Dedifferentiated amniotic fluid mesenchymal stem cell (primary cell): ENCODE measurements at regions not wholly inside any gene's neighbourhood (a gene's known extent, or its start where the extent isn't known, plus 50 kb on each side); places are given as distances from the start of the nearest gene placed in this dataset.

ENCODE experiments used
- DNase-seq: peaks from one replicate; pipeline ENCODE4 v3.0.0-alpha.2; 2016; ENCODE audit errors: extremely low spot score

- no peak for DNase-seq
These were observed 412.8 kb downstream of the ZNF536 start for GRCh38 chr19:30784850-30785457.

- DNase-seq = no peak
These were observed 411.8 kb downstream of the ZNF536 start for GRCh38 chr19:30783936-30784335.

DNA sequence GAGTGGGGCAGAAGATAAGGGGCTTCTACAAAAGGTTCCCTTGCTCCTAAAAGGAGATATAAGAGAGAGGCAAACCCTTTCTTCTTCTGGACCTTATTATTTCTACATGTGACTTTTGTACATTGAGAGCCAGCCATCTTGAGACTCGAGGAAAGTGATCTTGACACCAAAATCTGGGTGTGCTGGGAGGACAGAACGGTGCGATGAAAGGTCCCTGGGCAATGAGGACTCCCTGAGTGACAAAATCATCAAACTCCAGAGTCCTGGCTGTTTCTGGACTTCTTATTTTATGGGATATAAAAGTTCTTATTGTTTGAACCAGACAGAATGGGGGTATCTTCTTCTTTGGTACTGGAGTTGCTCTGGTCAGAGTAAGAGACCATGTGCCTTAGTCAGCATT lies 411.0 kb downstream of the ZNF536 start:
- no peak for DNase-seq

DNA sequence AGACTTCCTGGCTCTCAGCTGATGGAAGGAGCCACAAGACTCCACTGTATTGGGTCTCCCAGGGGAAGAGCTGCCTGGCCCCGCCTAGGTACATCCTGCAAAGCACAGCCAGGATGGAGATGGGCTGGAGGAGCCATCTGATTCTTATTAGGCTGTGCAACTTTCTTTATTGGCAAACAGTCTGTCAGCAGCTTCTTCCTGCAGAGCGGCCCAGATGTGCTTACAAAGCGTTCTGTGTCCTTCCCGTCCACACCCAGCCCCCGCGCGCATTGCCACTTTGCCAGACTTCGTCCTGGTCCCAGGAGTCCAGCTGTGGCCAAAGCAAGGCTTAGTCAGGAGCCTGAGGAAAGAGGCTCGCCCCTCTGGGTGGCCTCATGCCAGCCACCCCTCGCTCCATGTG lies 409.3 kb downstream of the ZNF536 start:
- no peak for DNase-seq

GRCh38 chr19:30781047-30781446 lies 408.9 kb downstream of the ZNF536 start:
- DNase-seq = no peak

GRCh38 chr19:30780456-30780855 lies 408.3 kb downstream of the ZNF536 start:
- no peak for DNase-seq

DNA sequence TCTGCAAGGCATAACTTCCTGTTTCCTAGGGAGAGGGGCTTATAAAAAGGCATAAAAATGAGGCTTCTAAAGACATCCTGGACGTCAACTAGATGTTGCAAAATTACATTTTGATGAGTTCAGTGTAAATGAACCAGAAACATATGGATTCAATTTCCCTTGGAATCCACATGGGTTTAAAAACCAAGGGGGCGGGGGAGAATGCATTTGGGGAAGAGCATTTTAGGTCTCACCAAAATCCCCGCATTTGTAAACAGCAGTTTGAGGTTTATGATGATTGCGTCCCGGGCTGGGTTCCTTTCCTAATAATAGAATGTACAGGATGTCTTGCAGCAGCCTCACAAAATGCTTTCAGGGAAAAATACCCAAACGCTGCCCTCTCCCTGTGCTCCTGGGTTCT lies 407.8 kb downstream of the ZNF536 start:
- no peak for DNase-seq

DNA sequence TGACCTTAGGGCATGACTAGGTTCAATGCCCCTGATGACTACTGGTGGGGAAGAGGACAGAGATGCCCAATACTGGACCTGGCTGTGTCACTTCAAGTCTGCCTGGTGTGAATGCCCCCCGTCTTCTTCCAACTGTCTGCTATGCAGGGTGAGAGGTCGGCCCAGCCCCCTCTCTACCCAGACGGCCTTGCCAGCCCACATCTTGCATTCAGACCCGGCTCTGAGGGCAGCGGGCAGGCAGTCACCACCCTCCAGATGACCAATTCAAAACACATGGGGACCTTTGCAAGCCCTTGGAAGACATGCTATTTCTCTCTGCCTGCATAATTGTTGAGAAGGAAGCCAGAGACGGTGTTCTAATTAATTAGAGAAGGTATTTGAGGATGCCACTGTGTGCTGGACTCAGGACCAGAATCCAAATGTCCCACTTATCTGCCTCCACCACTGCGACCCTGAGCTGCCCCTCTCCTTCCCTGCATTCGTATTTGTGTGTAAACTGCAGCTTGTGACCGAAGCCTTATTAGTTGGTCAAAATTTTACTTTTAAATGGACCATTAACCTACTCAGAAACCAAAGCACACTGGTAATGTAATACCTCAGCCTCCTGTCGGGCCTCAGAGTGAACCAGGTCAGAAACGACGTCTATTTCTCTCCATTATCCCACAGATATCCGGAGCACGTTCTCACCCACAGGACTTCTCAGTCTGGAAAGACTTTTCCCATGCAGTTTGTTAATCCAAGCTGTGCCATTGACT lies 407.0 kb downstream of the ZNF536 start:
- DNase-seq = no peak

GRCh38 chr19:30778061-30778460 lies 405.9 kb downstream of the ZNF536 start:
- DNase-seq = no peak

GRCh38 chr19:30775956-30776355 lies 403.8 kb downstream of the ZNF536 start:
- no peak for DNase-seq

GRCh38 chr19:30774252-30774766 lies 402.1 kb downstream of the ZNF536 start:
- no peak for DNase-seq

GRCh38 chr19:30762651-30763050 lies 390.5 kb downstream of the ZNF536 start:
- no peak for DNase-seq

DNA sequence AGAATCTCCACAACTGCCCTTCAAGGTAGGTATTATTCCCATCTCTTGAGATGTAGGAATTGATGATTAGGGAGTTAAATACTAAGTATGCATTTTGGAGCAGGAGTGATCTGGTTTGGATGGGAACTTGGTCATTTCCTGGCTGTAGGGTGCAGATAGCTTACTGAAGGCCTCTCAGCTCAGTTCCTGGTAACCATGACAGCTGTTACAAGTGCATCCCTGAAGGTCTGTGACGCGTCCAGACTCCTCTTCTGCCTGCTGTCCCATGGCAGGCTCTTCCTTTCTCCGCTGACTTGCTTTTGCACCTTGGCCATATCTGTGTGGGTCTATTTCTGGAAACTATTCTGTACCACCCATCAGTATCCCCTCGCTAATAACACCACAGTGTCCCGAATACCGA lies 387.8 kb downstream of the ZNF536 start:
- no peak for DNase-seq

DNA sequence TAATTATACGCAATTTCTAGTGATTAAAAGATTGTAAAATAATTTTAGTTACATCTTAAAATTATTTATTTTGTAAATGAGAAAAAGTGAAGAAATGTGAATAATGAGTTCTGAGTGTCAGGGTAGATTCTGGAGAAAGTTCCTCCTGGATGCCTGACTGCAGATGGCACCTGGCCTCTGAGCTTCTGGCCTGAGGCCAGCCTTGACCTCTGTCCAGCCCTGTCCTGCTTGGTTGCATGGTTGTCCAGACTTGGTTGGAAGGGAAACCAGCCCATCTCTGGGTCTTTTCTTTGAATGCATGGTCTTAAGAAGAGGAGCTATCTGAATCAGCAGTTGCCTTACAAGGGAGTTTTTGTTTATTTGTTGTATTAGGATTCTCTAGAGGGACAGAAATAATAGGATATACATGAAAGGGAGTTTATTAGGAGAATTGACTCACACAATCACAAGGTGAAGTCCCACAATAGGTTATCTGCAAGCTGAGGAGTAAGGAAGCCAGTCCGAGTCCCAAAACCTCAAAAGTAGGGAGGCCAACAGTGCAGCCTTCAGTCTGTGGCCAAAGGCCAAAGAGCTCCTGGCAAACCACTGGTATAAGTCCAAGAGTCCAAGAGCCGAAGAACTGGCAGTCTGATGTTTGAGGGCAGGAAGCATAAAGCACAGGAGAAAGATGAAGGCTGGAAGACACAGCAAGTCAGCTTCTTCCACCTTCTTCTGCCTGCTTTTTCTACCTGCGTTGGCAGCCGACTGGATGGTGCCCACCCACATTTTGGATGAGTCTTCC lies 385.8 kb downstream of the ZNF536 start:
- DNase-seq = no peak

GRCh38 chr19:30757104-30757836 lies 385.1 kb downstream of the ZNF536 start:
- DNase-seq = no peak

DNA sequence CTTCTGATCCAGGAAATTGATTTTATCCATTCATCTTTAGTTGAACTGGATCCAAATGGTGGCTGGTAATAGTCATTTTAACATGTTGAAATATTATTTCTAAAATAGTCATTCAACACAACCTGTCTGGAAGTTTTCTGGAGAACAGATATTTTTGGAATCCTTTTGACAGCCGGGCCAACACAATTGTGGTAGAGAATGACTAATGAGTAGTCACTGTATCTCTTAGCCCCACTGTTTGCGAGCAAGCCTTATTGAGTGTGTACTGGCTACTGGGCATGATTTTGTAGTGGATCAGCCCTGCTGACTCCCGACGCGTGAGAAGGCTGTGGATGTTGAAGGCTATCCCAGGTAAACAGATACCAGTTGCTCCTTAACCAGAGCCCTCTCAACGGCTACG lies 383.4 kb downstream of the ZNF536 start:
- no peak for DNase-seq

- no peak for DNase-seq
These were observed 382.0 kb downstream of the ZNF536 start for GRCh38 chr19:30754162-30754561.

DNA sequence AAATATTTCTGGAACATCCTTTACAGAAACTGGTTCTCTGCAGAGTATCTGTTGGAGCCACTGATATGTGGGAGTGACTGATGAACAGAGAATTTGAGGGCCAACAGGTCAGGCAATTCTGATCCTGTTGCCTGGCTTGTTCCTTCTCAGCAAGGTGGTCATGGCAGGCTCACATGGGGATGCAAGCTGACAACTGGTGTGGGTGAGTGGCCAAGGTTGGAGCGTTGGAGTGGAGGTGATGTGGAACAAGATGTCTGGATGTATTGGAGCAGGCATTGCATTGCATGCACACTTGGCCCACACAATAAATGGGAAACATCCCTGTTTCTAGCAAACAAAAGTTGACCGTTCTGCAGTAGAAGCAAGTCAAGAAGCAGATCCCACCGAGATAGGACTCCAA lies 380.7 kb downstream of the ZNF536 start:
- DNase-seq = no peak

GRCh38 chr19:30752201-30752600 lies 380.0 kb downstream of the ZNF536 start:
- no peak for DNase-seq

DNA sequence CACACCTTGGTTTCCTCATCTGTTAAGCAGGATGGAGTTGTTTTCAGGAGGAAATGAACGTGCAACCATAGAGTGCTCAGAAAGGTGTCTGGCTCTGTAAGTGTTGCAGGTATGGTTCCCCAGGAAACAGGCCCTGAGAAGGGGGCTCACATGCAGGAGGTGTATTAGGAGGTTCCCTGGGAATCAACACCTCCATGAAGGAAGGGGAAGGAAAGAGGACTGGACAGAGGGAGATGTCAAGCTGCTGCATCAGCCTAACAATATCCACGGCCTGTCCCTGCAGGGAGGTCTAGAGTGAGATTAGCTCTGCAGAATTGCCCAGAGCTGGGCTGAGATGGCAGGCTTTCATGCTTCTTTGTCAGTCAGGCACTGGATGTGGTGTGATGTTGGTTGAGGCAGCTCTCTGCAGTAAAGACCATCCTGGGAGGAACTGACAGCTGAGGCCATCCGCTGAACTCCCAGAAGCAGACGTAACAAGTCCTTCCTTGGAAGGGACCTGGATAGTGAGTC lies 373.3 kb downstream of the ZNF536 start:
- DNase-seq = no peak

- no peak for DNase-seq
These were observed 372.7 kb downstream of the ZNF536 start for GRCh38 chr19:30744741-30745475.
